MM.1S (cell line): ENCODE measurements at regions not wholly inside any gene's neighbourhood (a gene's known extent, or its start where the extent isn't known, plus 50 kb on each side); places are given as distances from the start of the nearest gene placed in this dataset.

Source experiments
- DNase-seq: peaks from one replicate; pipeline ENCODE4 v3.0.0-alpha.2; 2015
- H2AFZ ChIP-seq: fragments of 300-600 bp; sonication (generic); 2 replicates; pipeline ENCODE4 v1.6.0; 2016; ENCODE audit warnings: antibody characterized with exemption, low read length
- H3F3A ChIP-seq: fragments of 300-600 bp; sonication (generic); 2 replicates; pipeline ENCODE4 v1.6.1; 2016; ENCODE audit warnings: mild to moderate bottlenecking, antibody characterized with exemption, low read length, moderate library complexity, mixed read lengths; ENCODE audit not compliant: insufficient read depth
- H3K27ac ChIP-seq: fragments of 300-600 bp; sonication (generic); 2 replicates; pipeline ENCODE4 v1.5.1; 2016; ENCODE audit warnings: mild to moderate bottlenecking, low read length
- H3K27me3 ChIP-seq: fragments of 300-600 bp; sonication (generic); replicated peaks from 2 replicates; pipeline ENCODE4 v1.6.0; 2016; ENCODE audit warnings: low read length; ENCODE audit not compliant: insufficient read depth
- H3K36me3 ChIP-seq: fragments of 300-600 bp; sonication (generic); replicated peaks from 2 replicates; pipeline ENCODE4 v1.6.1; 2016; ENCODE audit warnings: mild to moderate bottlenecking, low read length, mixed read lengths; ENCODE audit not compliant: insufficient read depth
- H3K4me1 ChIP-seq: fragments of 300-600 bp; sonication (generic); 2 replicates; pipeline ENCODE4 v1.6.1; 2016; ENCODE audit warnings: low read length, mixed read lengths
- H3K4me2 ChIP-seq: fragments of 300-600 bp; sonication (generic); 2 replicates; pipeline ENCODE4 v1.6.0; 2016; ENCODE audit warnings: low read depth, low read length
- H3K4me3 ChIP-seq: fragments of 300-600 bp; sonication (generic); 2 replicates; pipeline ENCODE4 v1.5.1; 2016; ENCODE audit warnings: low read length, mixed read lengths
- H3K79me2 ChIP-seq: fragments of 300-600 bp; sonication (generic); 2 replicates; pipeline ENCODE4 v1.6.1; 2016; ENCODE audit warnings: mixed run types, low read length, mixed read lengths
- H3K9ac ChIP-seq: fragments of 300-600 bp; sonication (generic); 2 replicates; pipeline ENCODE4 v1.6.1; 2016; ENCODE audit warnings: low read length, mixed read lengths
- H3K9me2 ChIP-seq: fragments of 300-600 bp; sonication (generic); replicated peaks from 2 replicates; pipeline ENCODE4 v1.6.1; 2016; ENCODE audit warnings: mild to moderate bottlenecking, low read length, mixed read lengths; ENCODE audit not compliant: insufficient read depth
- H3K9me3 ChIP-seq: fragments of 300-600 bp; sonication (generic); replicated peaks from 2 replicates; pipeline ENCODE4 v1.6.1; 2016; ENCODE audit warnings: mild to moderate bottlenecking, low read length, mixed read lengths; ENCODE audit not compliant: insufficient read depth
- H4K20me1 ChIP-seq: fragments of 300-600 bp; sonication (generic); 2 replicates; pipeline ENCODE4 v1.6.1; 2016; ENCODE audit warnings: mild to moderate bottlenecking, low read length, moderate library complexity, mixed read lengths; ENCODE audit not compliant: insufficient read depth
- EZH2 ChIP-seq: fragments of 300-600 bp; sonication (generic); optimal IDR thresholded peaks from 2 replicates; pipeline ENCODE3; 2017; ENCODE audit warnings: low read depth, mild to moderate bottlenecking, antibody characterized with exemption, low read length, mixed read lengths
- EZH2phosphoT487 ChIP-seq: fragments of 300-600 bp; sonication (generic); IDR thresholded peaks from 2 replicates; pipeline ENCODE4 v1.6.1; 2018; ENCODE audit warnings: antibody characterized with exemption, low read length
- TF ChIP-seq, protein P1 (sequence below): fragments of 300-600 bp; sonication (generic); IDR thresholded peaks from 2 replicates; pipeline ENCODE4 v1.5.1; 2016; ENCODE audit warnings: antibody characterized with exemption, low read length, mixed read lengths

DNA sequence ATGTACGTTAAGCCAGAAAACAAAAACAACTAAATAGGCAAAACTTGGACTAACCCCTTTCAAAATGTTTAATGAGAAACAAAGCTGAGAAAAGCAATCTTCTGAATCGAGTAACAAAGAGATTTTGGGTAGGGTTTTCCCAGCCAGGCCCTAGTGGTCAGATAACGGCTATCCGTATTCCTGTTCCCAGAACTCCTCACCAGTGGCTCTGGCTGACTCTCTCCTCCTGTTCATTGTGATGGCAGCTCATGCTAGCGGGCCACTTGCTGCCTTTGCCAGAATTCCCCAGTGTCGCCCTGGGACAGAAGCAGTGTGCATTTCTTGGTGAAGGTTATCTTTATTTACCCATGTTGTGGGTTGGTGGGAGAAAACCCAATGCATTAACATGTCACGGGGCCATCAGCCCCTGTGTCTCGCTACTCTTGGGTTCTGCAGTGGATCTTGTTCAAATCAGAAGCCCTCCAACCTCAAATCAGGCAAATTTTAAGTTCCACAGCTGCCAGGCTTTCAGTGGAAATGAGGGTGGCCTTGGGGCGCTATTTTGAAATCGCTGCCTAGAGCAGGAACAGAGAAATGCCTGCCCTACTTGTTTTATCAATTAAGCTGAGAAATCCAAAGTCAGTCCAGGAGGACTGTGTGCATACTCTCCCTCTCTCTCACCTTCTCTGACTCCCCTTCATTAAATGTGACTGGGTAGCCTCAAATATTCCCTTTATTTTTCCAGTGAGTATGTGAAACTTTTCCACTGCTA lies 164.5 kb upstream of the NPVF start:
- Histone ChIP-seq H2AFZ (no peak overlapping the region), H3K4me2 (no peak overlapping the region), H3K36me3 (no peaks in the 10 kb centered on the region), H4K20me1 (no peaks in the 10 kb centered on the region), H3K4me1 (no peaks in the 10 kb centered on the region), H3F3A (no peaks in the 10 kb centered on the region), H3K4me3 (no peak overlapping the region), H3K27ac (no peak overlapping the region), H3K9me2 (no peaks in the 10 kb centered on the region), H3K79me2 (no peaks in the 10 kb centered on the region), H3K9ac (no peak overlapping the region), H3K9me3 (no peaks in the 10 kb centered on the region), H3K27me3 (no peaks in the 10 kb centered on the region)
- DNase-seq = no peak
- no peak for TF ChIP-seq EZH2phosphoT487
- no peak for TF ChIP-seq EZH2
- TF ChIP-seq, protein P1, sequence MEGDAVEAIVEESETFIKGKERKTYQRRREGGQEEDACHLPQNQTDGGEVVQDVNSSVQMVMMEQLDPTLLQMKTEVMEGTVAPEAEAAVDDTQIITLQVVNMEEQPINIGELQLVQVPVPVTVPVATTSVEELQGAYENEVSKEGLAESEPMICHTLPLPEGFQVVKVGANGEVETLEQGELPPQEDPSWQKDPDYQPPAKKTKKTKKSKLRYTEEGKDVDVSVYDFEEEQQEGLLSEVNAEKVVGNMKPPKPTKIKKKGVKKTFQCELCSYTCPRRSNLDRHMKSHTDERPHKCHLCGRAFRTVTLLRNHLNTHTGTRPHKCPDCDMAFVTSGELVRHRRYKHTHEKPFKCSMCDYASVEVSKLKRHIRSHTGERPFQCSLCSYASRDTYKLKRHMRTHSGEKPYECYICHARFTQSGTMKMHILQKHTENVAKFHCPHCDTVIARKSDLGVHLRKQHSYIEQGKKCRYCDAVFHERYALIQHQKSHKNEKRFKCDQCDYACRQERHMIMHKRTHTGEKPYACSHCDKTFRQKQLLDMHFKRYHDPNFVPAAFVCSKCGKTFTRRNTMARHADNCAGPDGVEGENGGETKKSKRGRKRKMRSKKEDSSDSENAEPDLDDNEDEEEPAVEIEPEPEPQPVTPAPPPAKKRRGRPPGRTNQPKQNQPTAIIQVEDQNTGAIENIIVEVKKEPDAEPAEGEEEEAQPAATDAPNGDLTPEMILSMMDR = no peak

DNA sequence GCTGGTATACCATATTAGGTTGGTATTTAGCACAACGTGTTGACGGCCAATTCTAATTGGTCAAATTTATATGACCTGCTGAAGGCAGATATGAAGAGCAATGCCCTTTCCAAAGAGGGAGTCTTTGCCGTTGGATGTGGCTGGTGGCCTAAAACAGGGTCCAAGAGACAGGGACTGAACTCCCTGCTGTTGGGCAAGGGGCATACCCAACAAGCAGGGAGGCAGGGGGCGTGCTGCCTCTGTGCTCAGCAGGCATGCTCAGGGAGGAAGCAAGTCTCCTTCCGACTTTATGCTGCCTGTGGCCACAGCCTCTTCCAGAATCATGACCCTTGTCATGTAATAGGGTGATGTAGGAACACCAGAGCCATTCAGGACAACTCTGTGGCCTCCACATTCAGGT lies 167.7 kb upstream of the NPVF start:
- no peak overlapping the region for H3K4me2 ChIP-seq
- H4K20me1 ChIP-seq = no peaks in the 10 kb centered on the region
- TF ChIP-seq, protein P1 = no peak
- TF ChIP-seq EZH2phosphoT487 (no peak), EZH2 (no peak)
- no peaks in the 10 kb centered on the region for H3K27me3 ChIP-seq
- no peaks in the 10 kb centered on the region for H3K9me3 ChIP-seq
- H2AFZ ChIP-seq = no peak overlapping the region
- no peak for DNase-seq
- H3K36me3 ChIP-seq = no peaks in the 10 kb centered on the region
- H3K27ac ChIP-seq = no peak overlapping the region
- no peak overlapping the region for H3K9ac ChIP-seq
- H3K9me2 ChIP-seq = no peaks in the 10 kb centered on the region
- H3K4me1 ChIP-seq = no peaks in the 10 kb centered on the region
- no peaks in the 10 kb centered on the region for H3K79me2 ChIP-seq
- H3K4me3 ChIP-seq = no peak overlapping the region
- no peaks in the 10 kb centered on the region for H3F3A ChIP-seq

GRCh38 chr7:25396668-25397067 lies 168.4 kb upstream of the NPVF start:
- Histone ChIP-seq H3K36me3 (no peaks in the 10 kb centered on the region), H3F3A (no peaks in the 10 kb centered on the region), H2AFZ (no peak overlapping the region), H3K9me3 (no peaks in the 10 kb centered on the region), H3K9ac (no peak overlapping the region), H3K9me2 (no peaks in the 10 kb centered on the region), H3K27me3 (no peaks in the 10 kb centered on the region), H3K79me2 (no peaks in the 10 kb centered on the region), H3K4me1 (no peaks in the 10 kb centered on the region), H4K20me1 (no peaks in the 10 kb centered on the region), H3K4me3 (no peak overlapping the region), H3K27ac (no peak overlapping the region), H3K4me2 (no peak overlapping the region)
- DNase-seq = no peak
- TF ChIP-seq, protein P1 = no peak
- TF ChIP-seq EZH2phosphoT487 (no peak), EZH2 (no peak)
